Heart left ventricle (tissue), 16 donors: ENCODE measurements at regions not wholly inside any gene's neighbourhood (a gene's known extent, or its start where the extent isn't known, plus 50 kb on each side); places are given as distances from the start of the nearest gene placed in this dataset.

ENCODE experiments used
- ATAC-seq, 4 donors: fragments of 200-7000 bp; cut with Tn5 transposase; one replicate each; pipeline ENCODE4 v1.9.1; 2020 to 2022; ENCODE audit warnings: moderate library complexity in 4 of 4, mild to moderate bottlenecking in 3 of 4, moderate number of reproducible peaks in 1 of 4
- DNase-seq, 5 donors: peaks; one replicate each; pipeline ENCODE4 v3.0.0-alpha.2; 2020
- H3K27ac ChIP-seq, 12 donors: fragments of 200-600 bp; sonication (generic) in 4 of 12; one replicate each; pipeline versions ENCODE4 v1.5.0 to v1.8.0; 2016 to 2022; ENCODE audit warnings: mild to moderate bottlenecking in 2 of 12
- H3K27me3 ChIP-seq, 9 donors: fragments of 200-600 bp; sonication (generic) in 2 of 9; one replicate each; pipeline versions ENCODE4 v1.5.1 to v1.8.0; 2016 to 2022; ENCODE audit warnings: mild to moderate bottlenecking in 3 of 9
- H3K36me3 ChIP-seq, 9 donors: fragments of 200-600 bp; sonication (generic) in 2 of 9; one replicate each; pipeline versions ENCODE4 v1.5.0 to v1.8.0; 2018 to 2022; ENCODE audit warnings: mild to moderate bottlenecking in 2 of 9
- H3K4me1 ChIP-seq, 12 donors: fragments of 200-600 bp; sonication (generic) in 4 of 12; one replicate each; pipeline versions ENCODE4 v1.5.0 to v1.8.0; 2016 to 2022; ENCODE audit warnings: mild to moderate bottlenecking in 3 of 12
- H3K4me3 ChIP-seq, 12 donors: fragments of 200-600 bp; sonication (generic) in 4 of 12; one replicate each; pipeline versions ENCODE4 v1.5.0 to v1.8.0; 2017 to 2022; ENCODE audit warnings: mild to moderate bottlenecking in 9 of 12, moderate library complexity in 4 of 12
- H3K9me3 ChIP-seq, 12 donors: fragments of 200-600 bp; sonication (generic) in 4 of 12; one replicate each; pipeline versions ENCODE4 v1.5.0 to v1.8.0; 2016 to 2022; ENCODE audit warnings: mild to moderate bottlenecking in 1 of 12
- POLR2A ChIP-seq, 2 donors: fragments of 450-650 bp; IDR thresholded peaks; one replicate each; pipeline ENCODE4 v1.6.1; 2017; ENCODE audit warnings: antibody characterized with exemption in 2 of 2, mild to moderate bottlenecking in 2 of 2, moderate library complexity in 2 of 2
- WGBS, 4 donors: extraction: QIAGEN DNeasy Blood & Tissue Kit in 2 of 4; methylation state at CpG; one replicate each; pipeline versions ENCODE4 v1.1.5 to v1.1.7; 2013 to 2018; 5-methylcytosine and 5-hydroxymethylcytosine counted together
- intact Hi-C, 10 donors: fragments of 100-400 bp; cut with DNase I; formaldehyde crosslinking; loops; one replicate each; pipeline versions ENCODE4 v1.11.1 to v1.14.2; 2022
- TF ChIP-seq, protein P1 (sequence below), 12 donors: fragments of 200-600 bp; sonication (generic) in 4 of 12; IDR thresholded peaks; one replicate each; pipeline versions ENCODE4 v1.5.0 to v1.8.0; 2018 to 2022; ENCODE audit warnings: antibody characterized with exemption in 12 of 12, mild to moderate bottlenecking in 5 of 12
- donor health status: ischemic (EF 13 %, LVEDD 7.1; RV severe dilation, severe dysfunction).
- donor health status: healthy with polysubstance abuse.
- donor health status: DM: no; HTN: yes; CAD: no.
- donor health status: DM: no; HTN: no; CAD: no.
- donor health status: ischemic (EF 25% LVEDD 6.9; RV normal size, moderate dysfunction).
- donor health status: ischemic (EF 25% LVEDD 5.7; RV mildly dilated, moderate dysfunction).
- donor health status: healthy.
- donor health status: DM: yes; HTN: yes; CAD: no.
- donor health status: ischemic (EF 35%, LVEDD 5.7; RV mildly dilated, moderate dysfunction).
- donor health status: nonischemic (EF 11% LVEDD 7.7; RV severe dilation, severe dysfunction).
- donor health status: DM: yes; HTN: yes; CAD: no.
- donor health status: PGD.
- donor health status: ischemic (EF 29% LVEDD 5.4; RV normal size, mild dysfunction).
- donor health status: nonischemic (EF 23%, LVEDD 6.1; RV moderate dilation, normal function).

DNA sequence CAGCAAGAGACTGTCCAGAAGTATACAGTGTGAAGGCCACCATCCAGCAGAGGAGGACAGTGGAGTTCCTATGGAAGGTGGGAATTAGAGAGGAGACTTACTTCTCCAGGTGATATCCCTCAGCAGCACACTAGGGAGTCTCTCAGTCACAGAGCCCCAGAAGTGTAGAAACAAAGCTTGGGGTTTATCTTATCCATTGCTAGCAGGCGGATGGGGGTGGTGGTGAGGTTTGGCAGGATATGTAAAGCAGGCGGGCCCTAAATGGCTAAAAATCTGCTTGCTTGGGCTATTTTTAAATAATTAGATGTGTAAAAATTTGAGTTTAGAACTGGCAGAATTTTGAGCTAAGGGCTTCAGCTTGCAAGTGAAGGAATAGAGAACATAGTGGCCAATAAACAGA, 50.1 kb upstream of the RGS18 start:
- no peaks in the 10 kb centered on the region for H3K36me3 ChIP-seq
- no peaks in the 10 kb centered on the region for H3K27me3 ChIP-seq
- no peak overlapping the region for H3K4me3 ChIP-seq
- intact Hi-C loops: no loop called here
- ATAC-seq: no peak
- WGBS, 4 donors: 58 to 77% (median 63%) methylated on average over 2 of the region's 2 CpGs
- DNase-seq: no peak
- no peaks in the 10 kb centered on the region for H3K9me3 ChIP-seq
- TF ChIP-seq, protein P1, sequence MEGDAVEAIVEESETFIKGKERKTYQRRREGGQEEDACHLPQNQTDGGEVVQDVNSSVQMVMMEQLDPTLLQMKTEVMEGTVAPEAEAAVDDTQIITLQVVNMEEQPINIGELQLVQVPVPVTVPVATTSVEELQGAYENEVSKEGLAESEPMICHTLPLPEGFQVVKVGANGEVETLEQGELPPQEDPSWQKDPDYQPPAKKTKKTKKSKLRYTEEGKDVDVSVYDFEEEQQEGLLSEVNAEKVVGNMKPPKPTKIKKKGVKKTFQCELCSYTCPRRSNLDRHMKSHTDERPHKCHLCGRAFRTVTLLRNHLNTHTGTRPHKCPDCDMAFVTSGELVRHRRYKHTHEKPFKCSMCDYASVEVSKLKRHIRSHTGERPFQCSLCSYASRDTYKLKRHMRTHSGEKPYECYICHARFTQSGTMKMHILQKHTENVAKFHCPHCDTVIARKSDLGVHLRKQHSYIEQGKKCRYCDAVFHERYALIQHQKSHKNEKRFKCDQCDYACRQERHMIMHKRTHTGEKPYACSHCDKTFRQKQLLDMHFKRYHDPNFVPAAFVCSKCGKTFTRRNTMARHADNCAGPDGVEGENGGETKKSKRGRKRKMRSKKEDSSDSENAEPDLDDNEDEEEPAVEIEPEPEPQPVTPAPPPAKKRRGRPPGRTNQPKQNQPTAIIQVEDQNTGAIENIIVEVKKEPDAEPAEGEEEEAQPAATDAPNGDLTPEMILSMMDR (IDR thresholded peaks at IDR 0.05): no peak
- TF ChIP-seq POLR2A (IDR thresholded peaks at IDR 0.05): no peak
- H3K27ac ChIP-seq: no peak overlapping the region
- H3K4me1 ChIP-seq: no peaks in the 10 kb centered on the region
